ENCODE measurements at regions not wholly inside any gene's neighbourhood (a gene's known extent, or its start where the extent isn't known, plus 50 kb on each side); places are given as distances from the start of the nearest gene placed in this dataset.

GRCh38 chr9:30723656-30724055, 1660.8 kb upstream of the ACO1 start:
- Histone ChIP-seq H3K36me3 (ENCODE audit: control insufficient read depth in 2 of 2, extremely low read depth in 1 of 2, insufficient read depth in 2 of 2, low read length in 2 of 2) (no peaks in the 10 kb centered on the region), H2AFZ (ENCODE audit: low read depth, low read length) (no peak overlapping the region), H3K9ac (replicated peaks; ENCODE audit: extremely low read depth, insufficient read depth, low read length) (no peak overlapping the region), H4K20me1 (replicated peaks; ENCODE audit: control insufficient read depth, extremely low read depth, insufficient read depth, low read length) (no peaks in the 10 kb centered on the region), H3K9me3 (replicated peaks; ENCODE audit: control insufficient read depth, insufficient read depth, low read length) (no peaks in the 10 kb centered on the region), H3K4me1 (ENCODE audit: control insufficient read depth, extremely low read depth, insufficient read depth, low read length) (no peaks in the 10 kb centered on the region), H3K9me1 (replicated peaks; ENCODE audit: control insufficient read depth, extremely low read depth, insufficient read depth, low read length) (no peaks in the 10 kb centered on the region), H3K27ac (ENCODE audit: insufficient read depth, low read depth, low read length) (no peak overlapping the region), H3K4me2 (ENCODE audit: insufficient read depth, low read length) (no peak overlapping the region), H3K79me2 (ENCODE audit: control insufficient read depth, insufficient read depth, low read length) (no peaks in the 10 kb centered on the region), H3K4me3 (replicated peaks in 1 of 3; ENCODE audit: insufficient read depth in 1 of 3, low read depth in 1 of 3, low read length in 3 of 3) (no peak overlapping the region), H3K27me3 (ENCODE audit: control insufficient read depth in 2 of 2, insufficient read depth in 2 of 2, low read length in 2 of 2) (no peaks in the 10 kb centered on the region)
- ChIA-PET POLR2A (no interaction called here), CTCF (no interaction called here)
- no peak for TF ChIP-seq CTCF (IDR thresholded peaks at IDR 0.05; ENCODE audit: extremely low read depth in 1 of 2, insufficient read depth in 1 of 2, low read depth in 1 of 2, low read length in 2 of 2)
- no peak for TF ChIP-seq EZH2 (IDR thresholded peaks at IDR 0.05; ENCODE audit: borderline replicate concordance, low read depth, low read length, severe bottlenecking)
- no peak for TF ChIP-seq FOS (IDR thresholded peaks at IDR 0.05; ENCODE audit: borderline replicate concordance, insufficient read depth, low read length)
- TF ChIP-seq JUN (IDR thresholded peaks at IDR 0.05; ENCODE audit: borderline replicate concordance, insufficient read depth, insufficient read length, low read depth) = no peak
- no peak for TF ChIP-seq POLR2AphosphoS5 (IDR thresholded peaks at IDR 0.05; ENCODE audit: insufficient read depth, low read depth, low read length)
- TF ChIP-seq MAX (IDR thresholded peaks at IDR 0.05; ENCODE audit: insufficient read depth, insufficient read length) = no peak
- TF ChIP-seq POLR2A (IDR thresholded peaks at IDR 0.05; ENCODE audit: low read depth, low read length) = no peak
- TF ChIP-seq MYC (IDR thresholded peaks at IDR 0.05; ENCODE audit: low read depth, low read length) = no peak
- TF ChIP-seq GATA2 (IDR thresholded peaks at IDR 0.05; ENCODE audit: insufficient read depth, insufficient read length, low read depth, low read length) = no peak
- BruUV-seq (replicated peaks) = no TSS peak
- no peak for FAIRE-seq
- dilution Hi-C loops (cut with MboI; ENCODE audit: extremely low pct_ligation_motif_present, low sequenced_read_pairs) = no loop called here
- intact Hi-C loops (cut with micrococcal nuclease) = no loop called here
- DNase-seq (ENCODE audit: low read depth, low spot score) = no peak
